ENCODE measurements at regions not wholly inside any gene's neighbourhood (a gene's known extent, or its start where the extent isn't known, plus 50 kb on each side); places are given as distances from the start of the nearest gene placed in this dataset.

DNA sequence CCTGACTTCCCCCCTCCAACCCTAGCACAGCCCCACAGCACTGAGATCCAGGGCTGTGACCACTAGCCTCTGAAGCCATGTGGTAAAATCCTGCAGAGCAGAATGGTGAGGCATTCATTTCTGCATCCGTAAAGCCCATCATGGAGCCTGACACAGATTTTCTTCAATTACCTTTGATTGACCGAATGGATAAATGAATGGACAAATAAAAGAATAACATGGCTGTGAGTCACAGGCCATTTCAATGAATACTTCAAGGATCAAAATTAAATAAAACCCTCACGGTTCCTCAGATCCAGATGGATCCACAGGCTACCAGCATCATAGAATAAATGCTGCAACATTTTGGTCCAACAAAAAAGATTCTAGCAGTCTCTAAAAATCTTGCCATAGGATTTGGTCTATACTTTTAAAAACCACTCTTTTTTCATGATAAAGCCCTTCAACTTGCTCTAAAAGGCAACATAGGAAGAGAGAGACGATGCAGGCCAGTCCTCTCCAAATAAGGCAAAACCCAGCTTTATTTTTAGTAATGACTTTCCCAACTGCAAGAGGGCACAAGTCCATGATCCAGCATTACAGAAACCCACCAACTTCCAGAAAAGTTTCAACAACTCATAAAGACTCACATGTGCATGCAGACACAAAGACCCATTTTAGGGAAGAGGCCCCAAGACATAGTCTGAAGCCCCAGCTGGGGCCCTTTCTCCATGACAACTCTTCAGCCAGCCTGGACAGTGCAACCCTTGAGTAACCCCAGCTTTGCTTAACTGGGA is 52.4 kb upstream of the MRPS22 start:
- no peak for DNase-seq
- H3K36me3 ChIP-seq (replicated peaks; ENCODE audit: control insufficient read depth, insufficient read depth, low read length), result no peaks in the 10 kb centered on the region
- H3K27me3 ChIP-seq (ENCODE audit: control insufficient read depth, insufficient read depth, low read length), result no peaks in the 10 kb centered on the region
- H3K4me3 ChIP-seq (ENCODE audit: insufficient read depth, low read depth, low read length), result no peak overlapping the region

GRCh38 chr3:139292192-139292591 is 51.6 kb upstream of the MRPS22 start:
- no peaks in the 10 kb centered on the region for H3K36me3 ChIP-seq (replicated peaks; ENCODE audit: control insufficient read depth, insufficient read depth, low read length)
- no peak overlapping the region for H3K4me3 ChIP-seq (ENCODE audit: insufficient read depth, low read depth, low read length)
- DNase-seq, result no peak
- no peaks in the 10 kb centered on the region for H3K27me3 ChIP-seq (ENCODE audit: control insufficient read depth, insufficient read depth, low read length)

DNA sequence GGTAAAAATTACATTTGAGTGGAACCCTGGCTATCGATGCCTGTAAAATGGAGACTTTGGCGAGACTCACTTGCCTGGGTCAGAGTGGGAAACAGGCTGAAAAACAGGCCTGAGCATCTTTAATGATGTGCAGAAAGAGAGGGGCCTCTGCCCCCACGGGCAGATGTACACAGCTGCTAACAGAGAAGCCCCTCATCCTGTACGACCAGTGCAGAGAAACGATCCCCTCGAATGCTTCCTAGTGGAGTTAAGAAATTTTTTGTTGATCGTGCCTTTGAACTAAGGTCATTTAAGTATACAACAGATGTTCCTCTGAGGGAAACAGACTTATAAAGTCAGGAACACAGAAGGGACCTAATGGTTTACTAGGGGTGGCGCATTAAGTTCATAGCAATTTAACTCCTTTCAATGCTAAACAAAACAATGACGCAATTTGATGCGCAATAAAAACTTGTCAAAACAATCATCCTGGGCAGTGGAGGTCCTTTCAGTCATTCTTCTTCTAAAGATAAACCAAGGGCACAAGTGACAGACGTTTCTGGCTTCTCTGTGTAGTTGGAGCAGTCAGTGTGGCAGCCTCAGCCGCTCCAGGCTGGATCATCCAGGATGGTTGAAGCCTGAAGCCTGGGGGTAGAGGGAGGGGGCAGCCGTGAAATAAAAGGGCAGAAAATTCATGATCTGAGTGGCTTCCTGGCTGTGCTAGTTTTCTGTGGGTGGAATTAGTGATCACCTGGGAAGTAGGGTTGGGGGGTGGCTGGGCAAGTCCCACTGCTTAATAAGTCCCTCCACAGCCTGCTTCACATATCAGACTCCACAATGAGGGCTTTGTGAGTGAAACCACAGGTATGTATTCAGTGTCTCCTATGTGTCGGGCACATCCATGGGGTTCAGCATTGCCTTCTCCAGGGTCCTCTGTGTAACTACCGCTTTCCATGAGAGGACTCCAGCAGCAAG is 50.8 kb upstream of the MRPS22 start:
- no peaks in the 10 kb centered on the region for H3K36me3 ChIP-seq (replicated peaks; ENCODE audit: control insufficient read depth, insufficient read depth, low read length)
- no peak overlapping the region for H3K4me3 ChIP-seq (ENCODE audit: insufficient read depth, low read depth, low read length)
- no peak for DNase-seq
- no peaks in the 10 kb centered on the region for H3K27me3 ChIP-seq (ENCODE audit: control insufficient read depth, insufficient read depth, low read length)

DNA sequence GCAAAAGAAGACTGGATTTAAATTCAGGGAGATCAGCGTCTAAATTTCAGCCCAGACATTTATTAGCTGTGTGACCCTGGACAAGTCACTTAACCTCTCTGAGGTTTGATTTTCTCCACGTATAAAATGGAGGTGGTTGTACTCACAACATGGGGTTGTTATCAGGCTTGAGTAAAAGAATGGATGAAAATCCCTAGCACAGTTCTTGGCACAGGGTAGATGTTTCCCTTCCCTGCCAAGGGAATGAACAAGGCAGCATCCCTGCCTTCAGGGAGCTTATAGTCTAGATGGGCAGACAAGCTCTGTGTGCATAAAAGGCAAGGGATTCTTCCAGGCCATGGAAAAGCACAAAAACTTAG is 50.2 kb upstream of the MRPS22 start:
- H3K36me3 ChIP-seq (replicated peaks; ENCODE audit: control insufficient read depth, insufficient read depth, low read length), result no peaks in the 10 kb centered on the region
- DNase-seq, result no peak
- no peak overlapping the region for H3K4me3 ChIP-seq (ENCODE audit: insufficient read depth, low read depth, low read length)
- no peaks in the 10 kb centered on the region for H3K27me3 ChIP-seq (ENCODE audit: control insufficient read depth, insufficient read depth, low read length)

All from H7 (cell line).